ENCODE measurements at regions not wholly inside any gene's neighbourhood (a gene's known extent, or its start where the extent isn't known, plus 50 kb on each side); places are given as distances from the start of the nearest gene placed in this dataset.

- TF ChIP-seq EZH2 (IDR thresholded peaks at IDR 0.05; ENCODE audit: borderline replicate concordance, low read length) (no peak), CTCF (conservative IDR thresholded peaks at IDR 0.05 in 1 of 2, IDR thresholded peaks at IDR 0.05 in 1 of 2; ENCODE audit: extremely low read depth in 1 of 2, insufficient read depth in 1 of 2, low read depth in 1 of 2, low read length in 2 of 2) (no peak)
Observed at GRCh38 chrX:85517994-85518718, 138.7 kb upstream of the POF1B start.
